HG03196 (cell line): ENCODE measurements at regions not wholly inside any gene's neighbourhood (a gene's known extent, or its start where the extent isn't known, plus 50 kb on each side); places are given as distances from the start of the nearest gene placed in this dataset.

Source experiments
- ATAC-seq: cut with Tn5 transposase; IDR thresholded peaks from one replicate; pipeline ENCODE4 v1.9.1; 2021; ENCODE audit not compliant: unreplicated experiment

DNA sequence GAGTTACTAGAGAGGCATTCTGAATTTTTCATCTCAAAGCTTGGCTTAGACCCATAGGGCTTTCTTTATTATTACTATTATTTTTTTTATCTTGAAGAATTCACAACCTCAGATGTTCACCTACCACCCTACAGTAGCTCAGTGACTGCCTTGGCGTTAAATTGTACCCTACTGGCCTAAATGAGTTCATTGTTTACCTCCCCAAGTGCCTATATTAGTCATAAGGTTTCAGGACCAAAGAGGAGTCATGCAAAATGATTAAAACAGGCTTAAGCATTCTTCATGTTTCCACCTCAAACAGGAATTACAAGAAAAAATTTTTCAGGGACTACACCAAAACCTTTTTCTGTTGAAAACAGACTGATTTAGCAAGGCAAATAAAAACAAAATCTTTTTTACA lies 751.5 kb downstream of the SQOR start:
- ATAC-seq, result no peak

DNA sequence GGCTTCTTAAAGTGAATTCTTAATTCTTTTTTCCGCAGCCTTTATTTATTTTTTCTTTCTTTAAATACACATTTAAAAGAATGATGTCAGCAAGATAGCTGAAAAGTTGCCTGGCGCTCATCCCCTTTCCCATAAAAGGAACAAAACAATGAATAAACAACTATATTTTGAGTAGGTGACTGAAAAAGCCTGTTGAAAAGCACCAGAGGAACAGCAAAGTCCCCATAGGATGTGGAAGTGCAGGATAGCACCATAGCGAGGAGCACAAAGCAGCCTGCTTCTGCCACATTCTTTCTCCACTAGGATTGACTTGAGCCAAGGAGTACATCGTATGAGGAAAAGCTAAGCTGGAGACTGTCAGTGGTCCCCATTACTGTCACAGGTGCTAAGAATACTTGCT lies 754.9 kb downstream of the SQOR start:
- ATAC-seq, result no peak

DNA sequence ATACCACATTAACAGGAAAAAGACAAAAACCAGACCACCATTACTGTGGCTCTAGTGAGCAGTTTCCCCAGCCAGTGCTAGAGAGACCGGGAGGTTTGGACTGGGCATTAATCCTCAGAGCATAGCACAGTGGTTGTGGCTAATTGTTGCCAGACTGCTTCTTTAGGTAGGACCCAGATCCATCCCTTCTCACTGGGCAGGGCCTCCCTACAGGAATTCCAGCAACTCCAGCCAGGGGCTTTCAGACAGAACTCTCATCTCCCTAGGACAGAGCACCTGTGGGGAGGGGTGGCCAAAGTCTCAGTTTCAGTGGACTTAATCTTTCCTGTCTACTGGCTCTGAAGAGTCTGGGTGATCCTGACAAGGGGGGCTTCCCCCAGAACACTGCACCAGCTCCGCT lies 759.6 kb downstream of the SQOR start:
- ATAC-seq, result no peak

DNA sequence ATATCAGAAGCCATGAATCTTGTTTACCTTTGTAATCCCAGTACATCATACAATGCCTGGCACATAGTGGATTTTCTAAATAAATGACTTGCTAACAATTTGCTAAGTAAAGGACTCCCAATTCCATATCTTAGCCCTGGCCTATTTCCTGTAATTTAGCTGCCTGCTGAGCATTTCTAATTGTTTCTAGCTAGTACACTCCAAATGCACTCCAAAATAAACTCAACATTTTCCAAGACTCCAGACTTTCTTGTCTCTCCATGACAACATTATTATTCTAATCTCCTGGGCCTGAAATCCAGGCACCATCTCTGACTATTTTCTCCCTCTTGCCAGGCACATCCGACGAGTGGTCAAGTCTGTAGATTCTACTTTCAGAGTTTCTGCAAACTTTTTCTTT lies 773.5 kb downstream of the SQOR start:
- no peak for ATAC-seq

DNA sequence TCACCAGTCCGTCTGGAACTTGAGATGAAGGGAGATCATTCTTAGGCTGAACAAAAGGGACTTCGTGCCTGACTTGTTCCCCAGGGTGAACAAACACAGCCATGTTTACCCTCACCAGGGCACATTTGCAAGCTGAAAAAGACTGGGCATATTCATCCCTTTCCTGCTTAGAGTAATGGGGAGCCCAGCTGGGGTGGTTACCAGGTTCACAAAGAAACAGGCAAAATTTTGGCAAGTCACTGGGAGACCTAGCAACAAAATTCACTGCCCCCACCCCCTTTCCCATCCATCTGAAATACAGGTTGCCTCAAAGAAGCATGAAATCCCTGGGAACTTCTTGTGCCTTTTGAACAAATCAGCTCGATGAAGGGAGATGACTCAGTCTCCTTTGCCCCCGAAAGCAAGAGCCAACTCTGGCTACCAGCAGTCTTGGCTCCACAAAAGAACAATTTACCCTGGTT lies 775.0 kb downstream of the SQOR start:
- ATAC-seq, result no peak

DNA sequence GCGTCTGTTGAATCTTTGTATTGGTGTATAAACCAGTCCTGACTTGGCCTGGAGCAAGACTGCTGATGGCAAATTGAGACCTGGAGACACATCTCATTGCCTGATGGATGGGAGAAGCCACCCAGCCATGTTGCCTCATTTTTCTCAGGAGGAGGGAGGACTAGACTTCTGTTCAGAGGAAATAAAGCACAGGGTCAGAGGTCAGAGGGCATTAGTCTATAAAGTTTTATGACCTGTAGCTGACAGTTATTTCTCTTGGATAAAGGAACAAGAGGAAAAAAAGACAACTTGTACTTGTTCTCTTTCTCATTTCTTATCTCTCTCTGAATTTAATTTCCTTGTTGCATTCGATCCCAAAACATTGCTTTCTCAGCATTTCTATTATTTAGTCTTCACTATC lies 775.9 kb downstream of the SQOR start:
- ATAC-seq, result no peak

DNA sequence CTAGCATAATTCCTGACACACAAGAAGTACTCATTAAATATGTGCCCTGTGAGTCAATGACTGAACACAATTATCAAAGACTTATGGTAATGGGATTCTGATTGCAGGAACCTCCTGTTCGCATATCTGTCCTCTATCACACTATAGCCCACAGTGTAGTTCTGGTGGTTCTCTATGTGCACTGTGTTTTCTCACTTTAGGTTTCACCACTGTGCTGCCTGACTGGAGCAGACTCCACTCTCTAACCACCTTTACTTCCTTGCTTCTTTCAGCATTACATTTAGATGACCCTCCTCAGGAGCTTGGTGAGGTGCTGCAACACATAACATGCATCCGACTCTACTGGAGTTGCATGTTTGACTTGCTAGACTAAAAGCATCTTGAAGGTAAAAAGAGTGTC lies 777.1 kb downstream of the SQOR start:
- ATAC-seq, result no peak

DNA sequence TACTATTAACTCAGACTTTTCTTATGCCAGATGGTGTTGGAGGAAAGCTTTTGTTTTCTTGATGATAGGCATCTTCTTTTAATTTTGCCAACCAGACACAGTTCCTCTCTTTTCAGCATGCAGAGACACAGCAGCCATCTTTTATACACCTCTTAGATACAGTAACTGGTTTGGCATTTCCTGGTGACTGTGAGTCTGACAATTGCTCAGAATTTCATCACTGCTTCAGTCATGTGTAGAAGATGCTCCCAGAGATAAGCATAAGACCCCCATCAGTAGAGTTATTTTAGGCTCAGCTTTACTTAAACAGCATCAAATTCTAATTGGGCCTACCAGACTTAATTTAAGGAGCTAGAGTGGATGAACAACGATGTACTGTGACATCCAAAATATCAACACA lies 779.0 kb downstream of the SQOR start:
- no peak for ATAC-seq

DNA sequence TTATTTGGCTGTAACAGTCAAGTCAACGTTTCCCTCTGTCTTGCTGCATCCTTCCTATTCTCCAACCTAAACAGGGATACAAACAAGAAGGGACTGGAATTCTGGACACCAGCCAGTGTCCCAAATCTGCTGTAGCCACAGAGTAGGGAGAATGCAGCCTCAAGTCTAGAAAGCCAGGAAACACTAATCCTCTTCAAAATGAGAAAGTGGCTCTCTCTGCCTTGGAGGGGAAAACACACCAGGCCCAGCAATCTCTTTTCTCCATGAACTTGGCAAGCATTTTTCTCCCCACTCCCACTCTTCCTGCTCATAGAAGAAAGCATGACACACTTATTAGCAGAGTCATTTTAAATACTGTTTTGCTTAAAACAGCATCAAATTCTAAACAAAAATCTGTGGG lies 781.7 kb downstream of the SQOR start:
- ATAC-seq, result no peak

DNA sequence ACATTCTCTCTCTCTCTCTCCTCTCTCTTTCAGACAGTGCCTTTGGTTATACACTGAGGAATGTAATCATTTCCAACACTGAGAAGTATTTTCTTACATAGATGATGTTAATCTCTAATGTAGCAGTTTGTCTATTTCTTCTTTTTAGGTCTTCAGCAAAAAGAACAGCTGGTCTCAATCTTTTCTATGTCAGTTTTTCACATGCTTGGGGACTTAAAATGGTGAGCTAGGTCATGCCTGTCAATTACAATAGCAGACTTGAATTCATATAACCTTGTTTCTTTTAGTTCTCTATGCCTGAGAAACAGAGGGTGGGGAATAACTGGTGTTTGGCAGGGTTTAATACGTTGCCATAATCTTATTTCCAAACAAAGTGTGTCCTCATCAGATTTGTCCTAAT lies 786.2 kb downstream of the SQOR start:
- no peak for ATAC-seq

DNA sequence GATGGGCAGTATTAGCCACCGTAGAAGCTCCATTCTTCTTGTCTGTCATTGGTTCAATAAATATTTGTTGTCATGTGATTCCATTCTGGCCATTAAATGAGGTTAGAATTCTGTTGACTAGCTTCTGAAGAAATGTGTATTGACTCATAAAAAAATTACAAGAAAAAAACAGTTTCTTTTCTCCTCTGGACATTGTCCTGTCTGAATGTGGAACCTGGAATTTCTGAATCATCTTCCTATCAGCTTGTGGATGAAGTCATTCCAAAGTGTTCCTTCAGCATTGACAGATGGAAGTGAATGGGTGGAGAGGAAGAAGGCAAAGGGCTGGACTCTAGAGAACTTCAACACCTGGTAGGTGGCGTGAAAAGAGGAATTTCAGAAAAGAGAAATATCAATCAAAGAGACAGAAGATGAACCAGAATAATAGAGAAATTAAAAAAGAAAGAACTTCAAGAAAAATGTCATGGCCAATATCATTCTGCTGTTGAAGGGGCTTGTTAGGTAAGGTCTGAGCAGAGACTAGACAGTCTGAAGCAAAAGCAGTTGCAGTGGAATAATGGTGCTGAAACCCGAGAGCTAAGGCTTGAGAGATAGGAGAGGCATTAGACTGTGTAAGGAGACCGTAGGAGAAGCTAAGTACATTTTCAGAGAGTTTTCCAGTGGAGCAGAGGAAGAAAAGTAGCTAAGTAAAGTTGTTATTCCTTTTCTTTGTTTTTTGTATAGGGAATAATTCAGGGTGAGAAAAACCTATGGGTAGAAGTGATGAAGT lies 806.6 kb downstream of the SQOR start:
- ATAC-seq, result no peak

DNA sequence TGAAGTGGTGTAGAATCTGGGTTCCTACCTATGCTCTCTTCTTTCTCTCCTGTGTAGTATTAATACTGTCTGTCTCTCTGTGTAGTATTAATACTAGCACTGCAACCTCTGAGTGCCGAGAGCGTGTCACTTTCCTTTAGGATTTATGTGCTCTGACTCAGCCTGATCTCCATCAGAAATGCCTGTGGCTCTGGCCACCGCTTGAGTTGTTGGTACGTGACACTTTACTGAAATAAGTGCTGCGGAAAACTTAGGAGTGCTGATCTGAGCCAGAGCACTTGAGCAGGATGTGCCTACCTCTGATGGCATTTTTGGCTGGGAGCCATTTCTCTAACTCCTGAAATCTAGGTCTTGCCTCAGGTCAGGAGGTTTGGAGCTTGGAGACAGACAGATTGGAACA lies 807.4 kb downstream of the SQOR start:
- ATAC-seq, result no peak

DNA sequence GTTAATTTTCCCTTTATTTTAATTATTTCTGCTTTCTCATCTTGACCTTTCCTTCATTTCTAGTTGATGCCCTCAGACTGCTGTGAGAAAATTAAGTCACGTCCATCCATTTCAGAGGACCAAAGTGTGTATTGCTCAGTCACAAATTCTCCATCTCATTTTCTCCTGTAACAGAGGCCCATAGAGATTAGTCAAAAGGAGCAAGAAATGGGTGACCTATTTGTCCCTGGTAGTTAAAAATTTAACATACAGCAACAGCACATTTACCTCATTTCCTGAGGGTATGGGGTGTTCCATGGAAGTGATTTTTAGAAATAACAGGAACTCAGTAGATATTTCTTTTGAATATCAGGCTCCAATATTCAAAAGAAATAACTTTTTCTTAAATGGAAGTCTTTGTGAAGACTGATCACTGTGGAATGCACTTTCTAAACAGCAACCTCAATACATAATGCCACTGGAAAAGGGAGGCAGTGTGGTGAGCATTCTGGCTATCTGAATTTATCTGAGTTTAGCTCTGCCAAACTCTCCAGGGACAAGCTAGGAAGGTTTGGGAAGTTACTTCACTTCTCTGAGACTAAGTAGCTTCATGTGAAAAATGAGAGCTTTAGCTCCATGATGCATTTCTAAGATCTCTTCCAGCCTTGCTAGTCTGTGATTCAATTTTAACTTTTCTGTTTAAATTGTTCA lies 808.2 kb downstream of the SQOR start:
- ATAC-seq, result no peak

DNA sequence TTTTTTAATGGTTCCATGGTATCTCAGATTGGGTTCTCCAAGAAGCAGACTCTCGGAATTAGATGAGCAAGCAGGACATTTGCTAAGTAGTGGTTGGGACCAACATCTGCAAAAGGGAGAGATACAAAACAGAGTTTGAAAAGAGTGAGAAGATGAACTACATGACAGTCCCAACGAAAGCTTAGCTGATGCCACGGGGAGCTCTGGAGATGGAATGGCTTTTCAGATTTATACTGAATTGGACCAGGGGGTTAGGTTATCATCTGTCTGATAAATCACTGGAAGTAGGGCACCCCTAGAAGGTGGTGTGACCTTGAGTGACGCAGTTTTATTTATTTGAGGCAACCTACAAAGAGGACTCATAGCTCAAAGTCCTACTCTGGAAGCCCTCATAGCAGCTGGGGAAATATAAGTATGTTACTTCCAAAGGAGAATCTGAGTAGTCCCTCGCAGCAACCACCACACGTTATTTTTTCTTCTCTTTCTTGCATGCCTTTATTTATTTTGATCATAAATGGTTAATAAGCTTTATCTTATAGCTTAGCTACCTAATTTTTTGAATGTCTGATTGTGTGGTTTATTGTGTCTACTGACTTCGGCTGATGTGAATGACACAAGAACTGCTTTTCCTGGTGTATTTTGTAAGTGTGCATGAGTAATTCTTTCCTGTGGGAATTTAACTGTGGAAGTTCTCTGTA lies 815.4 kb downstream of the SQOR start:
- ATAC-seq, result no peak

DNA sequence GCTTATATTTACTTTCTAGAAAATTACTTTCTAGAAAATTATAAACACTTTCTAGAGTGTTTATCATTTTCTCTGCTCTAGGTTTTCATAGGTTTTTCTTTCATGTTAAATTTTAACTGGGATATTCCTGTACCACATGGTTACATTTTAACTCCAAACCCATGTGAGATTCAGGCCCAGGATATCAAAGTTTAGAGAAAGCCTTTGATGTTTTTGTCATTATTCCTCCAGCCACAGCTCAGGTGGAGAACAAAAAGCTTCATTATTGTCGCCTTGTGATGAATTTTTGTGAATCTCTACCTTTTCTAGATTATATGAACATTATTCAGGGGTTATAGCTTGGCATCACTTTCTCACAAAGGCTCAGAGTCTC lies 816.0 kb downstream of the SQOR start:
- no peak for ATAC-seq

DNA sequence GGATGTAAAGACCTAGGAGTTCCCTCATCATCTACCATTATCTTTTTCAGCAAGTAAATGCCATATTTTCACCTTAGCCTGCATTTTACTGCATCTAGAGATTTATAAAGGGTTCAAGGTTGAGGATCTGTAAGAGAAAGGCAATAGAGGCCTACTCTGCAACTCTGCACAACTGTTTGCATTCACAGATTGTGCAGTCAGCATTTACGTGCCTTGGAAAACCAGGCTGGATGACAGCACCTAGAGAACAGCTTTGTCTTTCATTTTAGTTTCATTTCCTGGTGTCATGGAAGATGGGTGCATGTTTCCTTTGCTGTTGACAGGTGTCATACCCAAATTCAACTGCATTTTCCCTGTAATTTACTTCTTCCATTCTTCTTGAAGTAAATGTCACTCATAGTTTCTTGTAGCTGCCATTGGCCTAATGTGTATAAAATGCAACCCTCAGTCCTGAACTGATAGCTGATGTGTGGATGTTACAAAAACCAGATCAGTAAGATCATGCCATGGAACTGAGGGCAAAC lies 817.5 kb downstream of the SQOR start:
- no peak for ATAC-seq

DNA sequence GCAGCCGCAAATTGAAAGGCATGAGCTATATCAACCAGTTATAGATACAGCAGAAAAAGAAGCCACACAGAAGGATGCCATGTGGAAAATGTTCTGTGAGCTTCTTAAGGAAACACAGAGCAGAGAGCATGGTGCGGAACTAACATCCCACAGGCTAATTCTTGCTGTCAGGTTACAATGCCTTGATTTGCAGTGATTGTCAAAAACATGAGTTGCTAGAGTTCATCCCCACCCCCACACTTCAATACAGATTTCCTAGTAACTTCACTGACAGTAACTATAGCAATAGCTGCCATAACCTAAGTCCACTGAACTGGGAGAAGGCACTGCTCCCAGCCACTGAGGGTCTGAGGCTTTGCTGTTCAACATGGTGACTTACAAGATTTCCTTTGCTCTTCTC lies 821.6 kb downstream of the SQOR start:
- no peak for ATAC-seq

DNA sequence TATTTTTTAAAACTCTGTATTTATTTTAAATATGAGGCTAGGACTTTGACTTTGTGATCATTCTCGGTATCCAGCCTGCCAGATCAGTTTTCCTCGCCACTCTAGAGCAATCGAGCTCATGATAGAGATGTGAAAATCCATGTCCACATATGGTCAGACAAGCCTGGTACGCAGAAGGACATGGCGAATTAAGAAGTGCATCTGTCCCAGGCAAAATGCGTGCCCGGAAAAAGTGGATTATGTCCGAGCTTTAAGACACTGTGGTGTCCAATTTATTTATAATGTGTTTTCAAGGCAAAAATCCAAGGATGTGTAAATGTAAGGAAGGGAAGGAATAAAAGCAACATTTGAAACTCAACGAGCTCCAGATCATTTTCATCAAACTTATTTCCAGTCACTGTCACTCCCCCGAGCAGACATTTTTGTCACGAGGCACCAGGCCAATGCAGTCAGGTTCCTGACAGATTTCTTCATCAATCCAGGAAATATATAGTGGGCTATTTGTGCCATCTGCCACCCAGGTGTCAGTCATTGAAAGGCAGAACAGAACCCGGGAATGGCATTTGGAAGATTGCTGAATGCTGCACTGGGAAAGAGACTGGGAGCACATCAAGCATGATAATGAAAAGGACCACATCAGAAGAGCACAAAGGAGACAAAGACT lies 825.7 kb downstream of the SQOR start:
- ATAC-seq, result no peak

DNA sequence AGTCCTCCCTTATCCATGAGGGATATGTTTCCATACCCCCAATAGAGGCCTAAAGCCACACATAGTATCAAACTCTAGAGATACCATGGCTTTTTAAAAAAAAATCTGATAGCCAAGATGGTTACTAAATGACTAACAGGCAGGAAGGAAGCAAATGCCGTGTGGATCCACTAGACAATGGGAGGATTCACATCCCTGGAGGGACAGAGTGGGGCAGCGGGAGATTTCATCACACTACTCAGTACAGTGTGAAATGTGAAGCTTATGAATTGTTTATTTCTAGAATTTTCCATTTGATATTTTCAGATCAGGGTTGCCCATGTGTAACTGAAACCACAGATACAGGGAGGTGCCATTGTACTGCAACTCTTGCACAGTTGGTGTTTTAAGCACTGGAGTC lies 826.6 kb downstream of the SQOR start:
- ATAC-seq, result no peak

DNA sequence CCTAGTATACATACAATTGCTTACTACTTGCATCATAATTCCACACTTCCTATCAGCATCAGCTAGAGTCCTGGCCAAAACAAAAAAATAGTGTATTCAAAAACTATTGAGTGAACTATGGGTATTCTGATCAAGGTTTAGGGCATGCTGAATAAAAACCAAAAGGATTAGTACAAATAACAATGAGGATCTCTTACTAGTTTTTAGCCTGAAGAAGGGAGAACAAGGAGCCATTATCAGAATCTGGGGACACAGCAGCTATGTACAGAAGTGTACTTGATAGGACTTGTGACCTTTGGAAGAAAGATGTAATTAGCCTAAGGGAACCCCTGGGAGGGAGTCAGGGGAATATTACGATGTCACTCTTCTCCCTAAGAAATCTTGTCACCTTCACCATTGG lies 832.2 kb downstream of the SQOR start:
- no peak for ATAC-seq

DNA sequence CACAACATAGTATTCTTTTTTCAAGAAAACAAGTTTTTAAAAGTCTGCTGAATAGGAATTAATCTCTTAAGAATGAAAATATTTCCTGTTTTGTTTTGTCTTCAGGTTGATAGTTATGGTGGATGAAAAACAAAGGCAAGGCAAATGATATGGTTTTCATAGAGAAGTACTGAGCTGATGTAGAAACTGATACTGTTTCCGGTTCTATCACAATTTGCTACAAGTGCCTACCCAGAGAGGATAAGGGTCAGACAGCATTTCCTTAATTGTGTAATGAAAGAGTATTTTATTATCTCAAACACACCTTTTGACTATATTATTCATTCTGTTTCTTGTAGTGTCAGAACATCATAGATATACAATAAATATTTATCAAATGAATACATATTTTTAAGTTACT lies 836.3 kb downstream of the SQOR start:
- ATAC-seq, result no peak
